Fibroblast of skin of right quadriceps (primary cell): ENCODE measurements at regions not wholly inside any gene's neighbourhood (a gene's known extent, or its start where the extent isn't known, plus 50 kb on each side); places are given as distances from the start of the nearest gene placed in this dataset.

ENCODE experiments used
- DNase-seq: peaks from one replicate; pipeline ENCODE4 v3.0.0-alpha.2; 2013

DNA sequence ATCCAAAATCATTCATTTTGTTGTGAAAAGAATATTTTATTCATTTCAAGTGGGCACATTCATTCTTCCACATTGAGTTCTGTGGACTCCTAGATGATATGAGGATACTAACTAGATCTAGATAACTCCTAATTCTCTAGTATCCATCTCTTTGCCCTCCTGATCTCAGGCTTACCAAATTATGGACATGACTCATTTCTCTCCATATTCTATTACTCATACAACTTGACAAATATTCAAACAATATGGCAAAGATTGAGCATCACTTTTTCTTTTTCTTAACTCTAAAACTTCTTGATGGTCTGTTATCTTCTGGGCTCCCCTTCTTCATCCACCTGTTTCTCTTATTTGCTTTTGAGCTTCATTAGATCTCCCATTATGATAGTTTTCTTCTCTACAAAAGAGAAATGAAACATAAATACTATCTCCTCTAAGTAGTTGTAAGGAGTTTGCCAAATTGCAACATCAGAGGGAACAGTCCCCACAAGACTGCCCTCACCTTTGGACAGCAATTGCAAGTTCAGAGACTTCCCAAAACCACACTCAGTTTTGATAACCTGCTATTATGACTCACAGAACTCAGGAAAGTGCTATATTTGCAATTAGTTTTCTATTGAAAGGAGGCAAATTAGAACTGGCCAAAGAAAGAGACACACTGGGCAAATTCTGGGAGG, 422.9 kb downstream of the SPRY1 start:
- DNase-seq = no peak

- DNase-seq = no peak
Measured at GRCh38 chr4:123821861-123822260, 425.3 kb downstream of the SPRY1 start.

DNA sequence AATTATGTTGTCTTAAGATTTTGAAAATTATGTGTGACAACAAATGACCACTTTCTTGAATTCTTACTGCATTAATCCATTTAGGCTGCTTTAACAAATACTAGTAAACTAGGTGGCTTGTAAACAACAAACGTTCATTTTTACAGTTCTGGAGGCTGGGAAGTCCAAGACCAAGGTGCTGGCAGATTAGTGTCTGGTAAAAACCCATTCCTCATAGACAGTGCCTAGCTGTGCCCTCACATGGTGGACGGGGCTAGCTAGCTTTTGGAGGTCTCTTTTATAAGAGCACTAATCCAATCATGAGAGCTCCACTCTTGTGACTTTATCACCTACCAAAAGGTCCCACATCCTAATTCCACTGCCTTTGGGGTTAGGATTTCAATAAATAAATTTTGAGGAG, 425.8 kb downstream of the SPRY1 start:
- no peak for DNase-seq

GRCh38 chr4:123823244-123823643, 426.6 kb downstream of the SPRY1 start:
- DNase-seq = no peak

DNA sequence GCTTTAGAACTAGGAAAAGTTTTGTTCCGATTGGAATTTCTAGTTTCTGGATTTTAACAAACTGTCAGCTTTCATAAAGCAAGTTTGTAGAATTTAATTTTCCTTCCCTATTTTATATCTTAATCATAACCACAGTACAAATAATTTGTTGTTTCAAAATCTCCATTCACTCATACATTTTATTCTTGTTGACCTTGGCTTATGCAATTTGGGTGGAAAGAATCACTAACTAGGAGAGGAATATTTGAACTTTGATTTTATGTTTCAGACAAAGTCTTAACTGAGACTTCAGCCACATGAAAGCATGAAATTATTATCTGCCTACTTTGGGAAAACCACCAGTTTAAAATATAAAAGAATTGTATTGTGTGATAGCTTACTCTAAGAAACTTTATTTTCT, 427.9 kb downstream of the SPRY1 start:
- no peak for DNase-seq

- DNase-seq = no peak
Measured at GRCh38 chr4:123825596-123826291, 429.1 kb downstream of the SPRY1 start.

DNA sequence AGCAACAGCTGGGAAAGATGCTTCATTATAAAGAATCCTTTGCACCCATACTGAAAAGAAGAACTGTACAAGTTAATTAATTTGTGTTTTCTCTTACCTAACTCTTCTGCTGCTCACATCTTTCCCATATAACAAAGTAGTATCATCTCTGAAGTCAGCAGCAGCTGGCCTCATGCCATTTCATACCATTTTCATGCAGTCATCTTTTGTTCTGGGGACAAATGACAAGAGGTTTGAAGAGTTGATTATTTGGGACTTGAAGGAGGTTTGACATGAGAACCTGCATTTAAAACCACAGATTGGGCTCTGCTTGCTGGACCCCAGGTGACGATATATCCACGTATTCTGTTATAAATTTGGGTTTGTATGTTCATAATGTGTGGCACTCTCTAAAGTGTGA, 430.3 kb downstream of the SPRY1 start:
- peak; percentile 62 for DNase-seq

DNA sequence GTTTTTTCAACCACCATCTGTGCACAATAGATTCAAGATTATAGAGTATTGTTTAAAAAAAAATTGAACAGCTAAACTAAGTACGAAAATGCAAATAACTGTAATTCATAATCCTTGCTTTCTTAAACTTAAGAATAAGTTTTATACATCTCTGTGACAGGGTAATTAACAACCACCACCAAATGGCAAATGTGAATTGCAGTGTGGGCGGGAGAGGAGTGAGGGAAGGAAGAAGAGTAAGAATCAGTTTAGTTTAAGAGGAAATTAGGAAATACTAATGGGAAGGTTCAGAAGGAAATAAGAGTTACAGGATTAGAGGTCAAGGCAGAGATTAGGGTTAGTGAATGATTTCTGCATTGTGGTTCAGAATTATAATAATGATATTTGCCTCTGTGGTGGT, 430.9 kb downstream of the SPRY1 start:
- no peak for DNase-seq

GRCh38 chr4:123830930-123831329, 434.3 kb downstream of the SPRY1 start:
- no peak for DNase-seq

GRCh38 chr4:123832173-123833026, 435.8 kb downstream of the SPRY1 start:
- peak; percentile 100 for DNase-seq

DNA sequence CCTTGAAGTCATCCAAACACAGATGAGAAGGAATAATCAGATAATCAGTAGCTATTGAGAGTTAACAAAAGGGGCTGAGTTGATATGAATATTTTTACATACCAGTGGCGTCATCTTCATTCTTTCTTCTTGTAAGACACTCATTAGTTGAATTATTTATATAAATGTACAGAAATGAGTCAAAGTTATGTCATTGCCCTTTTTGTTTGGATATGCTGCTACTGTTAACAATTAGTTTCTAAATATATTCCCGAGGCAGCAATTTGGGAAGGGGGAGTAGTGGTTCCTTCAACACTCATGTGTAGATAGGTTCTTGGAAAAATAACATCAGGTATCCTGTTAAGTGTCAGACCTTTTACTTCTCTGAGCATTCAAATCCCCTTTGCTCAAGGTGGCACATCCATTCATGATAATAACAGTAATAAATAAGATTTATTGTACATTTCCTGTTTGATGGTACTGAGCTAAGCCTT, 436.6 kb downstream of the SPRY1 start:
- DNase-seq = peak; percentile 88

DNA sequence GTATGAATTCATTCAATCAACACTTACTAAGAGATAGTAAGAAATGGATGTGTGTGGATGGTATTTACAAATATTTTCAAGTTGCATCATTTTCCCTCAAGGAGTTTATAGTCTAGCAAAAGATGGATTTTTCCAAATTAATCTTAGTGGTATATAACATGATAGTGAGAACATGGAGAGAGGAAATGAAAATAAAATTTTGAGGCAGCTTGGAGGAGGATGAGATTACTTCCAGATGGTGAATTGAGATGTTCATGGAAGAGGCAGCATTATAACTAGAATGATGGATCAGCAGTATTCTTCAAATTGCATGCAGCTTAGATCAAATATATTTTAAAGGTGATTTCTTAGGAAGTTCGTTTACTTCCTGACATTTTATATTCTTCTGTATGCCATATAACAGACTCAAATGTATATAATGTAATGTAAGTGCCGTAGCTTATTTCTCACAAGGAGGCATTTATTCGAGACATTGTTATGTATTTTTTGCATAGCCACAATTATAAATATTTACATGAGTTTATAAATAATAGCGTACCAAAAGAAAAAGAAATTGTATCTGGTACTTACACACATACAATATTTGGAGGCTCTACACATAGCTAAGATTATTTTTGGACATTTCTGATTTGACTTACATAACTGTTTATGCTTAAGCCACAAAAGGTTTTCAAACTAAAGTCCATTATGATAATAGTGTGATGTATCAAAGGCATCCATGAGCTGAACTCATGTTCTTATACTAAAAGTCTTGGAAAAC, 439.4 kb downstream of the SPRY1 start:
- DNase-seq = no peak

GRCh38 chr4:123836851-123837595, 440.4 kb downstream of the SPRY1 start:
- peak; percentile 58 for DNase-seq

DNA sequence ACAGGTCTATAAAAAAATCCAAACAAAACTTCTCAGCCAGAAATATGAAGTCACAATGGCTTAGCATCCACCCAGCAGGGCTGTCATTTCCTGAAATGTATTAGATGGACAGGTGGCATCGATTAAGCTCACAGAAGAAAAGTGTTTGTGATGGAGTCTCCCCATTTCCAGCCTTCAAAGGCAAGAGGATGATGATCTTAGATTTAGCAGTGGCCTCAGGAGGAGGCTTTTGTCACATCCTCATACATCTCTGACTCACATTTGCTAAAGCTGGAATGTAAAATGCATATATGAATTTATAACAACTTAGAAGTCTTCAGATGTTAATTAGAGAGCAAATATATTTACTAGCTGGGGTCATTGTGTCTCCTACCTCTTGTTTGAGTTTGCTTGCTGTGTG, 441.9 kb downstream of the SPRY1 start:
- DNase-seq = no peak

GRCh38 chr4:123840197-123840596, 443.6 kb downstream of the SPRY1 start:
- no peak for DNase-seq

GRCh38 chr4:123841447-123842121, 445.0 kb downstream of the SPRY1 start:
- no peak for DNase-seq

- no peak for DNase-seq
Measured at GRCh38 chr4:123843137-123843536, 446.5 kb downstream of the SPRY1 start.

DNA sequence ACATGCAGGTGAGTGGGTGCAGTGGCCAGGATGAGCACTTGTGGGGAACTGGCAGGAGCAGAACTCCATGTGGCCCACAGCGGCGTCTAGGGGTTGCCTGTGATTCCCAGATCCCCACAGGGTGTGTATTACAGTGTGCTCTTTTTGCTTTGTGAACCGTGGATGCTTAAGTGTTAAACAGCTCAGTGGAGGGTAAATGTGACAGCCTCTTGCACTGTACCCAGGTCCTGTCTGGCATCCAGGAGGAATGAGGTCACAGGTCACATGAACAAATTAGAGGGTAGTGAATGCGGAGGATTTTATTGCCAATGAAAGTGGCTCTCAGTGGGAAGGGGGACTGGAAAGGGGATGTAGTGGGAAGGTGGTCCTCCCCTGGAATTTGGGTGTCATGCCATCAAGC, 447.8 kb downstream of the SPRY1 start:
- DNase-seq = no peak

DNA sequence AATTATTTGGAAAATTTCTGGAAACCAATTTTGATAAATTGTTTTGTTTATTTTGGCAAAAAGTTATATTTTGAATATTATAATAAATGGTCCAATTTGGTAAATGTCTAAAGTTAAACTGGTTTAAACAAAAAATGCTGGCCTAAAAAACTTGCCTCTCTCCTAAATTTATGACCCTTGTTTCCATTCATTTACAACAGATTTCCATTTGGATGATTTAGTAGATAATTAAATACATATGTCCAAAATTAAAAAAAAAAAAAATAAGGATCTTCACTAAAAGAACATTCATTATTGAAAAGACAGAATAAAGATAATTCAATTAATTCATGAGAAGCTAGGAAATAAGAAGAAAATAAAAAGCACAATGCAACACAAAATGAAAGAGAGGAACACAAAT, 449.5 kb downstream of the SPRY1 start:
- DNase-seq = no peak

DNA sequence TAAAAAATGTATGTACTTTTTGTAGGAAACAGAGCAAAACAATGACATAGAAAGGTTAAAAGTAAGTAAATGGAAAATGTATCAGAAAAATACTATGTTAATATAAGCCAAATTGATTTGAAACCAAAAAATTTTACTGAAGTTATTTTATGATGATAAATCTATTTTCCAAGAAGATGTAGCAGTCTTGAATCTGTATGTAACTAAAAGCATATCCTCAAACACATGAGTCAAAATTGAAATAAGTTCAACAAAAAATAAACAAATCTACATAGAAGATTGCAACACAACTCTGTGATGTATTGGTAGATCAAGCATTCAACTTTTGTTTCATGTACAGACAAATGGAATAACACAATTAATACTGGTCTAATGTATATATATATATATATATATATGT, 450.0 kb downstream of the SPRY1 start:
- DNase-seq = no peak

DNA sequence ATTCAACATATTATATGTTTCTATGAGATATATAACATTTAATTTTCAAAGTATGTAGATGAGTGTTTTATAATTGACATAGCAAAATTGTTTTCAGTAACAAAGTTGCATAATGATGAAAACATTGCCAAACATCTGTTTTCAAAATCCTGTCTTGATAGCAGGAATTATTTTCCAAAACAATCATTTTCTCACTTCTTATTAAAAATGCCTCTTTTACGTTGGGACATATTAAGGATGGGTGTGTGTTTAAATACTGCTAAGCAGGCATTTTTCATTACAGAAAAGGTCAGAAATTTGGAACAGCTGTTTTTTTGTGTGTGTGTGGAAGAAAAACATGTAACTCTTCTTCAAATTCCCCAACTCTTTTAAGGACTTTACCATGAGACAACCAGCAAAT, 452.0 kb downstream of the SPRY1 start:
- no peak for DNase-seq

DNA sequence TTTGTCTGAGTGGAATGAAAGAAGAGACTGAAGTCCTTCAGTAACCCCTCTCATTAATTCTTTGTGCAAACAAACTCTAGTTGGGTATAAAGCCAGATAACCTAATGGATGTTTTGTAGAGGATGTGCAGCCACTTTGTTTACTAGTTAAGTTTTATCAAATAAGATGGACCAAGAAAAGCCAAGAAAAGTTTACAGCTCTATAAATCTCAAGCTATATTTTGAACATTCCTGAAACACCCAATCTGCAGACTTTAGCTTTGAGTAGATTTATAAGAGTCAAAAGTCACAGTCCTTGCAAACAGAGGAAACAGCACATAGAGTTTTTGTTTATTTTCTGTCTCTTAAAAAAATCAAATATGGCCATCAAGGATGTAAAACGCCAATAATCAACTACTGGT, 452.9 kb downstream of the SPRY1 start:
- DNase-seq = no peak
